ENCODE measurements at regions not wholly inside any gene's neighbourhood (a gene's known extent, or its start where the extent isn't known, plus 50 kb on each side); places are given as distances from the start of the nearest gene placed in this dataset.

- no peak for DNase-seq (ENCODE audit: extremely low read depth, low read depth)
- no peak for TF ChIP-seq CTCF (IDR thresholded peaks at IDR 0.05; ENCODE audit: low read depth, low read length)
Observed at GRCh38 chr12:124631681-124632256, 64.4 kb upstream of the NCOR2 start.

GRCh38 chr12:124630791-124631313, 63.4 kb upstream of the NCOR2 start:
- no peak for DNase-seq (ENCODE audit: extremely low read depth, low read depth)
- no peak for TF ChIP-seq CTCF (IDR thresholded peaks at IDR 0.05; ENCODE audit: low read depth, low read length)

GRCh38 chr12:124629789-124630480, 62.5 kb upstream of the NCOR2 start:
- no peak for TF ChIP-seq CTCF (IDR thresholded peaks at IDR 0.05; ENCODE audit: low read depth, low read length)
- no peak for DNase-seq (ENCODE audit: extremely low read depth, low read depth)

GRCh38 chr12:124629117-124629516, 61.7 kb upstream of the NCOR2 start:
- TF ChIP-seq CTCF (IDR thresholded peaks at IDR 0.05; ENCODE audit: low read depth, low read length), result no peak
- no peak for DNase-seq (ENCODE audit: extremely low read depth, low read depth)

- no peak for TF ChIP-seq CTCF (IDR thresholded peaks at IDR 0.05; ENCODE audit: low read depth, low read length)
- no peak for DNase-seq (ENCODE audit: extremely low read depth, low read depth)
Observed at GRCh38 chr12:124627956-124628355, 60.5 kb upstream of the NCOR2 start.

GRCh38 chr12:124626971-124627411, 59.6 kb upstream of the NCOR2 start:
- no peak for TF ChIP-seq CTCF (IDR thresholded peaks at IDR 0.05; ENCODE audit: low read depth, low read length)
- DNase-seq (ENCODE audit: extremely low read depth, low read depth), result no peak
